Erythroblast (primary cell): ENCODE measurements at regions not wholly inside any gene's neighbourhood (a gene's known extent, or its start where the extent isn't known, plus 50 kb on each side); places are given as distances from the start of the nearest gene placed in this dataset.

Source experiments
- GATA1 ChIP-seq: IDR thresholded peaks from 2 replicates; pipeline ENCODE4 v1.6.1; 2011; ENCODE audit warnings: low read depth, mild to moderate bottlenecking, control low read depth, low read length, moderate library complexity
- POLR2A ChIP-seq: IDR thresholded peaks from 2 replicates; pipeline ENCODE4 v1.6.1; 2011; ENCODE audit warnings: mild to moderate bottlenecking, low read length

DNA sequence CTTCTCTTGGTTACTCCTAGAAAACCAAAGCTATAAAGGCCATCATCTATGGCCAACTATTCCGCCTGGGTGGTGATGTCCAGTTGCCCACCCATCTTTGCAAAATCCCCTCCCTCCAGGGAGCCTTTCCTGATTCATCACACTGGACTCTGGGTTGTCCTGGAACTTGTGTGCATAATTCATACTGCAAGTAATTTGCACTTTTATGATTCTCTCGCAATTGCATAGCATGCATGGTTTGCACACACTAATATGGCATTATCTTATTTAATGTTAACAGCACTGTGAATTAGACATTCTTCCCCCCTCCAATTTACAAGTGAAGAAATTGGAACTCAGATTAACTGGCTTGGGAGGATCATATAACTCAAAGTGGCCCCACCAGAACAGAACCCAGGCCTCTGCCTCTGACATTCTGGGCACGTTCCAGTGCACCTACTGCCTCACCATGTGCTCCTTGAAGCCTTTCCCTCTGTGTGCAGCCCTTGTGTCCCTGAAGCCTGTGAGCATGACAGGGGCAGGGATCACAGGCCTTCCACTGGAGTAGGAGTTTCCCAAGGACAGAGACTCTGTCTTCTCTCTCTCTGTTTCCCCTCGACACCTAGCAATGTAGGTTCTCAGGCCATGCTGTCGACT lies 98.9 kb upstream of the IPO9 start:
- TF ChIP-seq POLR2A, result no peak
- TF ChIP-seq GATA1, result no peak
